Neural crest cell (in vitro differentiated cells): ENCODE measurements at regions not wholly inside any gene's neighbourhood (a gene's known extent, or its start where the extent isn't known, plus 50 kb on each side); places are given as distances from the start of the nearest gene placed in this dataset.

ENCODE experiments used
- DNase-seq: peaks from one replicate; pipeline ENCODE4 v3.0.0; 2021; ENCODE audit warnings: low read depth, mixed read lengths, low spot score
- H3K27ac Mint-ChIP-seq: one replicate; pipeline ENCODE4 v1.8.0; 2021; ENCODE audit warnings: mild to moderate bottlenecking, mixed read lengths; ENCODE audit not compliant: unreplicated experiment
- H3K27me3 Mint-ChIP-seq: 2 replicates; pipeline ENCODE4 v1.8.0; 2021; ENCODE audit warnings: low read depth, mild to moderate bottlenecking, mixed read lengths
- H3K36me3 Mint-ChIP-seq: 2 replicates; pipeline ENCODE4 v1.8.0; 2021; ENCODE audit warnings: low read depth, mild to moderate bottlenecking, mixed read lengths
- H3K4me1 Mint-ChIP-seq: 2 replicates; pipeline ENCODE4 v1.8.0; 2021; ENCODE audit warnings: mixed read lengths
- H3K4me3 Mint-ChIP-seq: one replicate; pipeline ENCODE4 v1.8.0; 2021; ENCODE audit warnings: mild to moderate bottlenecking, mixed read lengths
- H3K9me3 Mint-ChIP-seq: 2 replicates; pipeline ENCODE4 v1.8.0; 2021; ENCODE audit warnings: mixed read lengths
- TF ChIP-seq, protein P1 (sequence below): fragments of 200-600 bp; sonication (generic); conservative IDR thresholded peaks from 2 replicates; pipeline ENCODE4 v1.5.0; 2021; ENCODE audit warnings: antibody characterized with exemption, mild to moderate bottlenecking

DNA sequence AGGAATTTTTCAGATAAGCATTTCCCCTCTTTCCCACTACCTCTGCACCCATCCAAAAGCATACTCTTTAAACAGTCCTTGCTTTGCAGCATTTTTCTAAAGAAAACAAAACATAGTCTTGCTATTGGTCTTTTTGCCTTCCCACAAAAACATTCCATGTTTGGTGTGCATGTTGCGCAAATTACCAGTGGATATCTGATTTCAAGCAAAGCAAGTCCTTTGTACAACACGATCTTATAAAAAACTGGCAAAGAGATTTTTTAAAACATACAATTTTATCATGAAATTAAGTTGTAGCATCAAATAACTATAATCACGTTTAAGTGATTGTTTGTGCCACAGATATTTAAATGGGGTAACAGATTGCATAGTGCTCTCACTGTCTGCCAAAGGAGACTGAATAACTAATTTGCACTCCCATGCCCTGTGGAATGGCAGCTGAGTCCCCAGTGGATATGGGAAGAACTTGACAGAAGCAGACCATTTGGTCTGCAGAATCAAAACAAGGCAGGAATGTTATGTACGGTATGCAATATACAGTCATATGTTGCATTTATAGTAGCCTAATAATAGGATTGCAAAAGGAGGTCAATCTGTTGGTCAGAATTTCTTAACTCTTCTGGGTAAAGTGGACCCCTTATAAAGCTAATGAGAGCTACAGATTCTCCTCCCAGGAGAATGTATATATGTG is 285.7 kb downstream of the TBC1D4 start:
- H3K27me3 Mint-ChIP-seq = no peaks in the 10 kb centered on the region
- H3K36me3 Mint-ChIP-seq = no peaks in the 10 kb centered on the region
- DNase-seq = no peak
- peak overlapping the region; percentile 81 for H3K4me3 Mint-ChIP-seq
- peaks cover 2% of the 10 kb centered on the region for H3K9me3 Mint-ChIP-seq
- peaks cover 75% of the 10 kb centered on the region for H3K4me1 Mint-ChIP-seq
- H3K27ac Mint-ChIP-seq = peak overlapping the region; percentile 97
- TF ChIP-seq, protein P1, sequence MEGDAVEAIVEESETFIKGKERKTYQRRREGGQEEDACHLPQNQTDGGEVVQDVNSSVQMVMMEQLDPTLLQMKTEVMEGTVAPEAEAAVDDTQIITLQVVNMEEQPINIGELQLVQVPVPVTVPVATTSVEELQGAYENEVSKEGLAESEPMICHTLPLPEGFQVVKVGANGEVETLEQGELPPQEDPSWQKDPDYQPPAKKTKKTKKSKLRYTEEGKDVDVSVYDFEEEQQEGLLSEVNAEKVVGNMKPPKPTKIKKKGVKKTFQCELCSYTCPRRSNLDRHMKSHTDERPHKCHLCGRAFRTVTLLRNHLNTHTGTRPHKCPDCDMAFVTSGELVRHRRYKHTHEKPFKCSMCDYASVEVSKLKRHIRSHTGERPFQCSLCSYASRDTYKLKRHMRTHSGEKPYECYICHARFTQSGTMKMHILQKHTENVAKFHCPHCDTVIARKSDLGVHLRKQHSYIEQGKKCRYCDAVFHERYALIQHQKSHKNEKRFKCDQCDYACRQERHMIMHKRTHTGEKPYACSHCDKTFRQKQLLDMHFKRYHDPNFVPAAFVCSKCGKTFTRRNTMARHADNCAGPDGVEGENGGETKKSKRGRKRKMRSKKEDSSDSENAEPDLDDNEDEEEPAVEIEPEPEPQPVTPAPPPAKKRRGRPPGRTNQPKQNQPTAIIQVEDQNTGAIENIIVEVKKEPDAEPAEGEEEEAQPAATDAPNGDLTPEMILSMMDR = no peak

DNA sequence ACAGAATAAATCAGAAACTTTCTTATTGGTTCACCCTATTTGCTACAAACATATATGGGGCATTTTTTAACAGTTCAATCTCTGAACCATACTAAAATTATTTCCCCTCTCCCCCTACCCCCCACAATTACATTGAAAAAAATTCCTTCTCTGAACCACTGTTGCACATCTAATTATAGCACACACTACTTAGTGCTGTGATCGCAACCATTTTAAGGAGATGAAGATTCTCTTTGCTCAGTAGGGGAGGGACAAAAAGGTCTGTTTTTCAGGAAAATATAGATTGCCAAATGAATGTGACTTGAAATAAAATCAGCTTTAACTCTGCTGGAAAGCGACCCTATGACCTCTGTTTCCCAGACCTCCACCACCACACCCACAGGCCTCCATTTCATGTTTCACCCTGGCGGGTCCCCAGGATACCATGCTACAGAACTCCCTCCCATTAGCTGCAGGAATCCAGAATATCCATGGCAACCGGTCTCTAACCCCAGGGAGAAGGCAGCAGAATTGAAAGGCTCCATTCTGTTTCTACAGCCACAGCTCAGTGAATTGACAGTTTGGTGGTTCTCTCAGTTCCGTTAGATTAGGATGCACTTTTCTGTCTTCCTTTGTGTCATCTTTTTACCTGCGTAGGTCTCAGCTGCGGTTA is 286.3 kb downstream of the TBC1D4 start:
- peaks cover 3% of the 10 kb centered on the region for H3K9me3 Mint-ChIP-seq
- H3K36me3 Mint-ChIP-seq = no peaks in the 10 kb centered on the region
- peak overlapping the region; percentile 97 for H3K27ac Mint-ChIP-seq
- peak; percentile 53 for DNase-seq
- TF ChIP-seq, protein P1 = no peak
- H3K4me1 Mint-ChIP-seq = peaks cover 68% of the 10 kb centered on the region
- no peaks in the 10 kb centered on the region for H3K27me3 Mint-ChIP-seq
- peak overlapping the region; percentile 81 for H3K4me3 Mint-ChIP-seq

DNA sequence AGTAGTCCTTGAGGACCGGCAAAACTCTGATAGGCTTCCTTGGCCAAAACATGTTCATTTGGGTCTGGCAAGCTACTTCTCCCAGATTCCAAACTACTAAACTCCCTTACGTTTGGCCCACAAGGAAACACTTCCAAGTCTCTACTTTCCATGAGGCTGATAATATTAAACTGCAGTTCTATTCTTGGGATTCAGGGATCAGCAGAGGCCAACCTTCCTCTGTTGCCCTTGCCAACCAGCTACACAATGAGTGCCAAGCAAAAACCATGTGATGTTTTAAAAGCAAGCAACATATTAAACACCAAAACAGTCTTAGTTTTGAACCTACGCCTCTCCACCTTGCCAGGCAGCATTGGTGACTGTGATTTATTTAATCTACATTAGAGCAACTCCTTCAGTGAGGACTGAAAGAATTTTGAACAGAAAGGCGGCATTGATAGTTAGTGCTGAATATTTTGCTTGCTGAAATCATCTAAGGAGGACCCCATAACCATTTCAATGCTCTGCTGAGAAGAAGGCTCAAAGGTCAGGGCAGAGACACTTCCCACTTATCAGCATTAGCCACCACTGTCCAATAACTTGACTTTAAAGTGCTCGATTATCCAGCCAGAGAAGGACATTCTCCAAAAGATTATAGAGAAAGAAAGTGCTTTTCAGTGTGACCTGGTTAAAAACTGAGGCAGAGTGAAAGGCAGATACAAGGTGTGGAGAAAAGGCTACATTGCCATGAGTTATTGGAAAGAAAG is 287.1 kb downstream of the TBC1D4 start:
- Mint-ChIP-seq H3K9me3 (peaks cover 5% of the 10 kb centered on the region), H3K27ac (peak overlapping the region; percentile 95), H3K36me3 (peaks cover 2% of the 10 kb centered on the region), H3K4me1 (peaks cover 61% of the 10 kb centered on the region), H3K4me3 (no peak overlapping the region), H3K27me3 (no peaks in the 10 kb centered on the region)
- DNase-seq = no peak
- TF ChIP-seq, protein P1 = no peak

DNA sequence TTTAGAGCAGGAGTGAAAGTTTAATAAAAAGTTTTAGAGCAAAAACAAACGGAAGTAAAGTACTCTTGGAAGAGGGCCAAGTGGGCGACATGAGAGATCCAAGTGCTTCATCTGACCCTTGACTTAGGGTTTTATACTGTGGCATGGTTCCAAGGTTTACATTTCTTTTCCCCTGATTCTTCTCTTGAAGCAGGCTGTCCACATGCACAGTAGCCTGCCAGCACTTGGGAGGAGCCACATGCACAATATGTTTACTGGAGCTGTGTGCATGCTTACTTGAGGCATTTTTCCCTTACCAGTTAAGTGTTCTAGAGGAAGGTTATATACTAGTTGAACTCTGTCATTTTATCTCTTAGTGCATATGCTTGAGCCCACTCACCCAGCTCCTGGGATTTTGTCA is 295.6 kb downstream of the TBC1D4 start:
- DNase-seq = no peak
- Mint-ChIP-seq H3K9me3 (peaks cover 31% of the 10 kb centered on the region), H3K4me3 (no peak overlapping the region), H3K27ac (no peak overlapping the region), H3K36me3 (peaks cover 28% of the 10 kb centered on the region), H3K4me1 (no peaks in the 10 kb centered on the region), H3K27me3 (no peaks in the 10 kb centered on the region)
- TF ChIP-seq, protein P1 = no peak

DNA sequence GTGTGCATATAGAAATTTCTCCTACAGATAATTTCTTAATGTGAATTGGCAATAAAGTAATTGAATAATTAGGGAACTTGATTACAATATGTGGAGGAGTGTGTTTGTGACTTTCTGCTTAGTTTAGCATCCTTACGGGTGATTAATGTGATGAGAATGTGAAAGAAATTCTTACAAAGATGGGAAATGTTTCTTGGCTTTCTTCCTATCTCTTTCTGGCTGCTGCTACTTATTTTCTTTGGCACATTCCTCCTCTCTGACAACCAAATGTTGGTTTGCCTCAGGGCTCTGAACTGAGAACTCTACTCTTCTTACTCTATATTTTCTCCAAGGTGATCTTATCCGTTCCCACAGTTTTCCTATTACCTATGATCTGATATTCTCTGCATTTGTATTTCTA is 300.1 kb downstream of the TBC1D4 start:
- H3K9me3 Mint-ChIP-seq = peaks cover 21% of the 10 kb centered on the region
- H3K27me3 Mint-ChIP-seq = no peaks in the 10 kb centered on the region
- TF ChIP-seq, protein P1 = no peak
- DNase-seq = no peak
- H3K4me3 Mint-ChIP-seq = no peak overlapping the region
- H3K4me1 Mint-ChIP-seq = peaks cover 6% of the 10 kb centered on the region
- peaks cover 22% of the 10 kb centered on the region for H3K36me3 Mint-ChIP-seq
- H3K27ac Mint-ChIP-seq = no peak overlapping the region
